DMS114 treated with DMSO at 0.1 percent for 48 hours (cell line): ENCODE measurements at regions not wholly inside any gene's neighbourhood (a gene's known extent, or its start where the extent isn't known, plus 50 kb on each side); places are given as distances from the start of the nearest gene placed in this dataset.

ENCODE experiments used
- DNase-seq: peaks from one replicate; lab custom pipeline; 2025; ENCODE audit not compliant: unreplicated experiment; lab: John Stamatoyannopoulos, UW

DNA sequence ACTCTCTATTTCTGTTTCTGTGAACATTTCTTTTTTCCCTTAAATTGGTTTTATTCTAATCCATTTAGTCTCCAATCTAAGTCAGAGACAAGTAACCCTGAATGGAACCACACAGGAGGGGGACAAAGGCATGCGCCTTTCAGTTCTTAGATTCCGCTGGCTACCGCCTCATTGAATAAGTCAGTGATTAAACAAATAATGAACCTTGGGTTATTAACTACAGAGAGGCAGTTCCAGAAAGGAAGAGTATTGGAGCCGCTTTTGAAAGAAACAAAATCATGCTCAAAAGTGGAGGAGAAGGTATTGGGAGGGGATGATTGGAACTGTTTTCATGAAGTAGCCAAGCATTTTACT lies 459.8 kb upstream of the DAB1 start:
- no peak for DNase-seq

DNA sequence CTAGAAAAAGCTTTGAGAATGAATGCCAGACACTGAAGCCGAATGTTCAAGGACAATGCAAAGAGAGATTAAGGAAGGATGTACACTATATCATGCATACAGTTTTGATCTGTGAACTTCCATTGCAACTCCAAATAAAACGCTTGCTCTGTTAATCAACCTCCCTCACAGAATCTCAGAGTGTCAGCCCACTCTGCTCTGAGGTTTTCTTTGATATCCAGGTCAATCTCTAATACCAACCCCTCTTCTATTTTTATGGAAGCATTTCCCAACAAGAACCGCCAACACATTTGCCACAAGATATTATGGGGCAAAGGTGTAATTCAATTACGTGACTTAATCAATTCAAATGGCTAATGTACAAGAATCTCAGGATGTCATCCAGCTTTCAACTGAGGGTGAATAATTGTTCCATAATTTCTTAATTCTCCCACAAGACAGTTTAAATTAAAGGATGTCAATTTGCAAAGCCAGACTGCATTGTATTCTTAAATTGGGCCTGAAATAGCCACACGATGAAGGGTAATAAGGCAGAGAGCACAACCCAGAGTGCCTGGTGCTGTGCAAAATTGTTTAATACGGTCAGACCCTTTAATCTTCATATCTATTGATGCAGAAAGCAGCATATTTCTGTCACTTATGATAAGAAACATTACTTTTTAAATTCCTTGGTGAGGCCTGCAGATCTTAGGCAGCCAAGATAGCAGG lies 459.2 kb upstream of the DAB1 start:
- DNase-seq: no peak

DNA sequence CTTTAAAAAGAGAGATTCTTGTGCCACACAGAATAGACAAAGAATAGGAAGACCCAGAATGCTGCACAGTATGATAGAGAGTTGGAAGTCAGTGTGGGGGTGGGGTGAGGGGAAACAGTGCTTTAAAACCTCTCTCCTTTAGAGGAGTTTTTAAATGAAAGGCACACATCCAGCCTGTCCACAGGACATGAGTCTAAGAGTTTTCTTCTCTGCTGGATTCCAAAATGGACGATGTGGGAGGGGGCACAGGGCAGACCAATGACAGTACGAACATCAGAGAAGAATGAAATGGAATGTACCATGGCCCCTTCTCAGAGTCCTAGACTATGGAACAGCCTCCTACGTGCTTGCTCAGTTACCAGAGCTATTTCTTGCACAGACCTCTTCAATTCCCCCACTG lies 458.2 kb upstream of the DAB1 start:
- DNase-seq: no peak

DNA sequence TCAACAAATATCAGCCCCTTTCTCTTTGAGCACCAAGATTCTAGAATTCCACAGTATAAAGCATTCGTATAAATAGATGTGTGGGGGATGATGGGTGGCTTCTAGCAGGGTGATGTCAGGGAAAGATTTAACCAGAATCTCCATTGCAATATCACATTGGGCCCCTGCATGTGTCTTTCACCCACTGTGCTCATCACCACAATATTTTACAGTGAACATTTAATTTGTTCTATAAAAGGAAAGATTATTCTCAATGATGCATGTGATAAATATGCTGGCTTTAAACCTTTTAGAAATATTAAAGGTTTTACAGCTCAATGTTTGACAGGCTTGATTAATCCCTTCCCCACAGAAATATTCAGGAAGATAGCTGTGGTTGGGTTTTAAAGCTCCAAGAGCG lies 457.8 kb upstream of the DAB1 start:
- no peak for DNase-seq

DNA sequence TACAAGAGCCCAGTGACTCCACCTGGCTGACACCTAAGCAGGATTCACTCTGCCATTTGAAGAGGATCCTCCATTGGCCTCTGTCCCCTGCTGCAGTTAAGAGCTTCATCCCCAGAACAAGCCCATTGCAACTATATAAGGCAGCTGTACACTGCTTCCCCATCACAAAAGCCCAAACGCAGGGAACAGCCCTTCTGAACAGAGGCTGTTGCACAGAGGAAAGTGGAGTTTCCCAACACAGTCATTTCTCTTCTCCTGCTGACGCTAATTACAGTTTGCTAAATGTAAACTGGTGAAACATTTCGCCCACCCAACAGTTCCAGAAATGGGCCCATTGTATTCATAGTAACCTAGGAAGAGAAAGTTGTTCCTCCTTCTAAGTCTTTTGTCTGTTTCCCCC lies 455.8 kb upstream of the DAB1 start:
- no peak for DNase-seq

DNA sequence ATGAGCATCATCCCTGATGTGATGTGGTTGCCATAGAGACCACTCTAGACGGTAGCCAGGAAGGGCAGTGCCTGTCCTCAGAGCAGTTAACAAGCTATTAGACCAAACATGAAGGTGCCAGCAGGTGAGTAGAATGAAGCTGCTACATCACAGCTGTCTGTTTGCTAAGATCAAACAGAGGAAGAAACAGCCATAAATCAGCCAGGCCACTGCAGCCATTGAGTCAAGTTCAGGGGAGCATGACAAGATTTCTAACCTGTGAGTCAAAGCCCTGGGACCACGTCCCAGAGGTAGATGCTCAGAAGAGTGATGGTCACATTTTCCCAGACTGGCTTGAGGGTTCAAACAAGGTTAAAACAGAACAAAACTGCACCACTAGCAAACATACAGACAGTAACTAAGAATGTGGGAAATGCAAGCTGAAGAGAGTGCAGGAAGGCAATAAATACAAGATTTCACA lies 450.6 kb upstream of the DAB1 start:
- no peak for DNase-seq

DNA sequence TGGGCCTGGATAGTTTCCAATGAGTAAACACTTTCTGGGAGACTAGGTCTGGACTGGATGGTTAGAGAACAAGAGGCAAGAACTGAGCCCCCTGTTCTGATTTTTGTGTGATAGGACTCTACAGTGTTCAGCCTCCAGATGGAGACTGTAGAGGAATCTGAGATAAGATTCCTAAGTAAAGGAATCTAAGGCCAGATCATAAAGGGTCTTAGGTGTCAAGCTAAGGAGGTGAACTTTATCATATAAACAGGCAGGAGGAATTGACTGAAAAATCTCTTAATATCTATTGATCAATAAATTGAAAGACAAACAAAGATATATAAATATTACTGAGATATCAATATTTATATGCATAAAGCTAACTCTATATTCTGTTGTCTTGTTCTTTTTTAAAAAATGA lies 449.1 kb upstream of the DAB1 start:
- no peak for DNase-seq

DNA sequence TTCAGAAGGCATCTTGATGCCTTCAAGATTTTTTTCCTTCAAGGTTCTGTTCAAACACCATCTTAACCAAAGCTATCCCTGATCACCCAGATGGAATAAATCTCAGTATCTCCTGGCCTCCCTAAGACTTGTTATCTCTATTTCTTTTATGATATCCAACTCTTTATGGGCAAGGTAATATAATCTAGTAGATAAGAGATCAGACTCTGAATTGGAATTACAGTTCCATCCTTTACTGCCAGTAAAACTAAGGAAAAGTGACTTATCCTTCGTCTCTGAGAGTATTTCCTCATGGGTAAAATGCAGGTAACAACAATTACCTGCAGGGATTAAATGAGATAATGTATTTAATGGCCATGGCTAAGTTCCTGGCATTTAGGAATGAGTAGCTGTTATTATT lies 445.0 kb upstream of the DAB1 start:
- DNase-seq: no peak

DNA sequence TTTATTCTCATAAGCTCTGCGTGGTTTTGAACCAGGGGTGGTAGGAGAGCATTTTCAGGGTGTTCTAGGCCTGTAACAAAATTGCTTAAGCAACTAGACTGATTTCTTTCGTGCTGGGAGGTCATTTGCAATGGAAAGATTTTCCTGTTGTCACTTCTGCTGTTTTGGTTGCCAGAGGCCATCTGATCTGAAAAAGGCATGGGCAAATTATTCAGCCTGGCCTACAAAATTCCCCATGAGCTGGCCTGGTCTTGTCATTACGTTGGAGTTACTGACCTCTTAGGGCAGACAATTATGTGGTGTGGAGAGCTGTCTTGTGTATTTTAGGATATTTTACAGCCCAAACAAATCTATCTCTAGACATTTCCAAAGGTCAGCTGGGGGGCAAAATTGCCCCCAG lies 444.4 kb upstream of the DAB1 start:
- no peak for DNase-seq

DNA sequence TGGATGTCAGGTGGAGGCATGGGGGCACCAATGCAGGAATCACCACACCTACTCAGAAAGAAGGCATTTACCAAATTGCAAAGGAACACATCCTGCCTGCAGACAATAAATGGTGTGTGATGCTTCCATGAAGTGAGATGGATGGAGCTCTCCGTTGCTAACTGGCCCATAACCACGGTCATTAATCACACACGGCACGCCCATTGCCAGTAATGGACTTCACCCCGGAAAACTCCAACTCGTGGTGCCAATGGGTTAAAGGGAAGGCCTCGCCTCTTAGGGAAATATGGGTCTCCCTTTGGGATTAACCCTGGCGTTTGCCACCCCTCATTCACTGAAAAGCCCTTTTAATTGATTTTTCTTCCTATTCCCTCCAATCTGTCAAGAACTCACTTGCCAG lies 443.1 kb upstream of the DAB1 start:
- DNase-seq: no peak

DNA sequence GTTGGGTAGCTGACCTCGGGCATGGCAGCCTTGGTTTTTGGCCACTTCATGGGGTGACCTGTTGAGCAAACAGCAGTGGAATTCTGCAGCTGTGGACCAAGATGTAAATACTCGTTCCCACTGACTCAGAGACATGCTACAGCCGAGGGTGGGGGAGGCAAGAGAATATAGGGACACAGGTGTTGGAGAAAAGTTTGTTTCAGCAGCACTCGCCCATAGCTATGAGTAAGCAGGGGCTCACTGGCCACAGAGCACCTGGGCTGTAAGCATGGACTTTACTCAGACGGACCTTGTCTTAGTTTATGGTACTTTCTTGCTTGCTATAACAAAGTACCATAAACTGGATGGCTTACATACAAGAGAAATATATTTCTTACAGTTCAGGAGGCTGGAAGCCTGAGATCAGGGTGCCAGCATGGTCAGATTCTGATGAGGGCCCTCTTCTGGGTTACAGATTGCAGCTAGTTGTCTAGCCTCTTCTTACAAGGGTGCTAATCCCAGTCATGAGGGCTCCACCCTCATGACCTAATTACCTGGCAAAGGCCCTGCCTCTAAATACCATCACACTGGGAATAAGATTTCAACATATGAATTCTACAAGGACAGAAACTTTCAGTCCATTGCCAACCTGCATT lies 437.2 kb upstream of the DAB1 start:
- no peak for DNase-seq

DNA sequence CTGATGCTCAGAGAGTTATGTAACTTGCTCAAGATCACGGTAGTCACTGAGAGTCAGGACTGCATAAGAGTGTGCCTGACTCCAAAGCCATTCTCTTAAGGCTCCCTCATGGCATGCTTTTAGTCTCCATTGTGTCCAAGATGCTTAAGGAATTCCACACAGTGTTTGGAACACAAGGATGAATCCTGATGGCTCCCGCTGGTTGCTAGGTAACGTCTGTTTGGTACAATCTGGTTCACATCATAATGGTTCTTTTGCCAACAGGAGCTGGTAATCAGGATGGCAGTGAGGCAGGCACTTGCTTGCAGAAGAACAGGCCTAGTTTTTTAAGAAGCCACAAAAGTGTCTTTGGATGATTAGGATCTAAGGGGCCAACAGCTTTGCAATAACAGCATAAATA lies 436.5 kb upstream of the DAB1 start:
- DNase-seq: no peak

DNA sequence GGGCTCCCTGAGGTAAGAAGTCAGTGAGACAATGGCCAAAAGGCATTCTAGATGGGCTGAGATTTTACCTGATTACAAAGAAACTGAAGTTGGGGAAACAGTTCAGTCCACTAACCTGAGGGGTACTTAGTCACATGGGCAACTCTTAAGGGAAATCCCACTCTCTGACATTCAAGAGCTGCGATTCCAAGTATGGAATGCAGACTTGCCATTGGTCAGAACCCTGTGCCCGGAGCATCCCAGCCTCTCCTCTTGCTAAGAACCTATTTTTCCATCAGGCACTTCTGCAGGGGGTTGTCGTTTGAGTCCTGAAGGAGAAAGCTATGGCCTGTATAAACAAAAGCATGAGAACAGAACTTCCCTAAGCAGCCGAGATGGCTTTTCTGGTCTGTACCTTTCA lies 434.9 kb upstream of the DAB1 start:
- DNase-seq: no peak

DNA sequence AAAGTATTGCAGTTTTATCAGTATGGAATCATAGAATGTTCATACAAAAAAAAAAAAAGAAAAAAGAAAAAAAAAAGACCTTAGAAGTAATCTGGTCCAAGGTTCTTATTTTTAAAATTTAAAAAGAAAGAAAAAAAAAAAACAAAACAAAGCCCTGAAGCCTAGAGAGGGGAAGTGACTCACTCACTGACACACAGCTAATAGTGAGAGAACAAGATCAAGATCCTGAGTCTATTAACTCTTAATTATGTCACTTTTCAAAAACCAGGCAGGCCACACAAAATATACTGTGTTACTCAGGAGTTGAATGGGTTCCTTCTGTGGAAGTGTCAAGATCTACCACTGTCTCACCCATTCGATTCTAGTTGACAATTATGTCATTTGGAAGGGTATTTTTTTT lies 433.9 kb upstream of the DAB1 start:
- no peak for DNase-seq

DNA sequence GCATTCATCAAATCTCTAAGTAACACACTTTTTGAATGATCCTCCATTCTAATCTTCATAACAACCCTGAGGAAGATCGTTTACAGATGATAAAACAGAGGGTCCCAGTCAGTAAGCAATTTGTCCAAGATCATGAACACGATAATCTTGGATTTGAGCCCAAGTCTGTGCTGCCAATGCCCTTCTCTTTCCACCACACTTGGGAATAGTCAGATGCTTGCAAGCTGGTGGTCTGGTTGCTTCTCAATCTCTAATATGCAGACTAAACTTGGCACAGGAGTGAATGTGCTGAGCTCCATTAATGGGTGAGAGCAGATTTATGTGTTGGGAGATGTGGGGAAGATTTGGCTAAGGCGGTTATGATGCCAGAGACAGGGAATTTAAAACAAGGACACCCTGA lies 430.6 kb upstream of the DAB1 start:
- no peak for DNase-seq

DNA sequence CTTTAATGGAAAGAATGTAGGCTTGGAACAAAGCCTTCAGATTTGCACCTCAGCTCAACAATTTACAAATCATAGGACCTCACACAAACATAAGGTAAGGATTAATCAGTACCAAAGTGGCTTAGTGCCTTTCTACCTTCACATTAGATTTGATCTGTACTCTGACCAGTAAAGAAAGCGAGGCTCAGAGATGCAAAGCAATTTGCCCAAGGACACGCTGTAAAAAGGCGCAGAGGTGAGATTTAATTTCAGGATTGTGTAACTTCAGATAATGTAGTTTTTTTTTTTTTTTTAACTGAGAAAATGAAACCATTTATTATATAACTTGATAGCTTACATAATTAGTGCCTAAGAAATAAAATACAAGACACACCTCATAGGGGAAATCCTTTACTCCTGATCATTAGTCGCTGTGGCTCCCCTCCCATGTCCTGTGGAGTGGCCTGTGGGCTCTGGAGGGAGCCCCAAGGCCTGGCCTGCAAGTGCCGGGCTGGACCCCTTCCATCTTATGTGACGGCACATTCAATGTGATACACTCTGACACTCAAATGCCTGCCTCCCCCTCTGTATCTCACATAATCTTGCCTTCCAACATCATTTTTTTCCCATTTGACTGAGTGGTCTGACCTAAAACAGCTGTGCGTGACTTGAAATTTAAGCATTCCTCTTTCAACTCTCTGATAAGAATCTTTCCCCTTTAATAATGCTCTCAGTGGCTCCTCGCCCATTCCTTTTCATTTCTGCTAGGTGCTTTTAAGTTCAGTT lies 426.5 kb upstream of the DAB1 start:
- DNase-seq: no peak

DNA sequence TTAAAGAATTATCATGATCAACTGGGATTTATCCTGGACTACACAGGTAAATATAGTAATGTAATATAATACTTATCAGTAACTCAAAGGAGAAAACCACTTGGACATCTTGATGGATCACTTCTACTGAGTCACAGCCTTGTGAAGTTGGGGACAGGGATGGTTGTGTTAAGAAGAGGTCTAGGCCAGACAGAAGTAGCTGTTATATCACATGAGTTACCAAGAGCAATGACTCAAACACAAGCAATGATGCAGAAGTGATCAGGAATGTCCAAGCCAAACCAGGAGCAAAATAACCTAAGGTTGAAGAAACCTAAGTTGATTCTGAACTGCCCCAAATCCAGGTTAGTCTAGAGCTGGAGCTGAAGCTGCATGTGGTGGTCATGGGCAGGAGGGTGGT lies 424.5 kb upstream of the DAB1 start:
- no peak for DNase-seq

DNA sequence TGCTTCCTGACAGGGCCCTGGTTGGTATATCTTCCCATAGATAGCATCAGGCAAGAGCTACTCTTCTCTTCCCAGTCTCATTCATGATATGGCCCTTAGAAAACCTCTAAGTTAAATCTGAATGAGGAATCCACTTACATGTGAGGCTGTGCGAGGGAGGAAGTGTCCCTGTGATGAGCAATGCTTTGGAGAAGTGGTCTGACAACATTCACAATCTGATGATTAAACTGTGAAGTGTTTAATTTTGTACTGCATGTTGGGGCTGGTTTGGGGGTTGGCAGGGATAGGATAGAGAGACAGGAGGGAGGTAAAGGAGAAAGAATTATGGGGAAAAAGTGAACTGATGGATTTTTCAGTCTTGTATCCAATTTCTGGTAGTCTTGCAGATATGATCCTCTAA lies 421.2 kb upstream of the DAB1 start:
- no peak for DNase-seq

DNA sequence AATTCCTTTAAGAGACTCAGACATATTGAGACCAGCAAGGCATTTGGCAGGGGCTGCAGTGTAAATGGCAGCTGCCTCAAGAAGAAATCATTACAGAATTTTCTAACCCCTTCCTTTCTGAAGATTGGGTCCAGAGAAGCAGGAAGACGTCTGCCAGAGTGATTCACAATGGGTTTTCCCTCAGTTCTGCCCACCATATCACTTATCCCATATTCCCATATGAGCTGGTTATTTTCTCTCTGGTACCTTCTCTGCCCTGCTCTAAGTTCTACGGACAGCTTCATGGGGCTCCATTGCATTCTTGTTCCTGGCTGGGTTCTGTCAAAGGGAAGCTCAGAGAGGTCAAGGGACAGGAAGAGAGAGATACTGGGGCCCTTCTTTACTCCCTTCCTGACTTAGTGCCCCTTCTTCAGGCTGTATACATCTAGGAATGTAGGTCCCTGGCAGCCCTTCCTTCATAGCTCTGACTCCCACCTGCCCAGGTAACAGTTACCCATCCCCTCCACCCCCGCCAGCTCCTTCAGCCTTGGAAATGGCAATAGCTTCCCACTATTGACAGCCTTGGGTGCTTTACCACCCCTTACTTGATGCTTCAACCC lies 420.6 kb upstream of the DAB1 start:
- DNase-seq: no peak

DNA sequence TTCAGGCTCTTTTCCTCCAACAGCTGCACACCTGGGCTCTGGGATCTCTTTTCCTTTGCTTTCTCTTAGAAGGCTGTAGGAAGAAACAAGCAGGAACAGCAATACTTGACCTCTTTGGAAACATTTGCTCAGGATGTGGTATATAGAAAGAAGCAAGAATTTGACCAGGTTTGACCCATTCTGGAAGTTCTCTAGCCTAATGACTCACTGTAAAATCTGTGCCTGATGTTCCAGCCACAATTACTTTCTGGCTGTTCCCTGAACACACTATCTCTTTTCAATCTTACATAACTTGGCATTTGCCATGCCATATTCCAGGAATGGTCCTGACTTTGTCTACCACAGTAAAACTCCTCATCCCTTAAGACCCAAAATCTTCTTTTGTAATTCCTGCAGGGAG lies 419.9 kb upstream of the DAB1 start:
- DNase-seq: no peak

DNA sequence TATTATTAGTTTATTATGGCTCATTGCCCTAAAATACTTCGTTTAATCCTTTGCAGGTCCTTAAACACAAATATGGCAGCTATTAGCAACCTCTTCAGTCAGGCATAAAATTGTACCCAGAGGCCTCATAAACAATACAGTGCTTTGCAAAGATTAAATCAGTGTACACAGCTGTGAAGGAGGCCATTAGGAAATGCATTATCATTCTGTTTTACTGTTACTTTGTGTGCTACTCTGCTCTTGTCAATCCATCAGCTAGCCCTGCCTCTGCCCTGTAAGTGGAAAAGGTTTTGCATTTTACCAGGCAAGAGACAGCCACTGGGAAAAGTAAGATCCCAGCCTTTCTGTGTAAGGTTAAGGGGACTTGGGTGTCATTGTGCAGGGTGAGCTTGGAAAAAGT lies 415.7 kb upstream of the DAB1 start:
- no peak for DNase-seq

DNA sequence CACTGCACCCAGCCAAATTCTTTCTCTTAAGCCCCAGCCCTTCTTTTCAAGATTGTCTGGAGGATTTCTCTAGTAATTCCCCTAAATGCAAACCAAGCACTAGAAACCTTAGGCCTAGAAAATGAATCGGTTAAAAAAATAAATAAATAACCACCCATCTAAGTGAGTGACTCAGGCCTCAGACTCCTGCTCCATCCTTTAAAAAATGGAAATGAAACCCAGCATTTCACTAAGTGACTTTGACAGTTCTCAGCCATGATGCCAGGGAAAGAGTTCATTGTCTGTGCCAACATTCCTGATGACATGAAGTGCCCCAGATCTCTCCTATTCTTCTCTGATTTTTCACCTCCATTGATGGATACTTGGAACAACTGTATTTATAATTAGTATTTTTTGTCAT lies 415.2 kb upstream of the DAB1 start:
- DNase-seq: no peak
